PFSK-1 (cell line): ENCODE measurements at regions not wholly inside any gene's neighbourhood (a gene's known extent, or its start where the extent isn't known, plus 50 kb on each side); places are given as distances from the start of the nearest gene placed in this dataset.

Experiments
- FOXP2 ChIP-seq: optimal IDR thresholded peaks from 2 replicates; pipeline ENCODE3; 2011; ENCODE audit warnings: borderline replicate concordance, control low read depth, inconsistent platforms; ENCODE audit not compliant: insufficient read depth; ENCODE audit errors: extremely low read length, extremely low read depth
- POLR2AphosphoS5 ChIP-seq: IDR thresholded peaks from 2 replicates; pipeline ENCODE4 v1.6.1; 2012; ENCODE audit warnings: low read depth, mild to moderate bottlenecking, control low read depth, low read length, moderate library complexity
- REST ChIP-seq, 2 experiments: IDR thresholded peaks; 2 replicates each; pipeline versions ENCODE4 v1.6.1 to v1.8.0; 2011 to 2012; ENCODE audit warnings: low read depth in 2 of 2, low read length in 2 of 2, control low read depth in 1 of 2, inconsistent platforms in 1 of 2, mild to moderate bottlenecking in 1 of 2, moderate library complexity in 1 of 2; ENCODE audit not compliant: insufficient read depth in 1 of 2
- SIN3A ChIP-seq: IDR thresholded peaks from 2 replicates; pipeline ENCODE4 v1.6.1; 2012; ENCODE audit warnings: mild to moderate bottlenecking, low read length, moderate library complexity, borderline replicate concordance; ENCODE audit not compliant: insufficient read depth
- TAF1 ChIP-seq: IDR thresholded peaks from 2 replicates; pipeline ENCODE4 v1.6.1; 2012; ENCODE audit warnings: low read length, control low read depth, borderline replicate concordance; ENCODE audit not compliant: insufficient read depth

- TF ChIP-seq POLR2AphosphoS5 (no peak), REST (IDR thresholded peaks at IDR 0.05; ENCODE audit: insufficient read depth in 1 of 2, low read depth in 2 of 2, low read length in 2 of 2) (no peak), SIN3A (no peak), FOXP2 (no peak), TAF1 (no peak)
Measured at GRCh38 chr4:130511776-130512175, 1415.8 kb downstream of the C4orf33 start.

- TF ChIP-seq REST (IDR thresholded peaks at IDR 0.05; ENCODE audit: insufficient read depth in 1 of 2, low read depth in 2 of 2, low read length in 2 of 2) = no peak
- no peak for TF ChIP-seq TAF1
- TF ChIP-seq FOXP2 = no peak
- no peak for TF ChIP-seq SIN3A
- no peak for TF ChIP-seq POLR2AphosphoS5
Measured at GRCh38 chr4:130524057-130524456, 1428.1 kb downstream of the C4orf33 start.

DNA sequence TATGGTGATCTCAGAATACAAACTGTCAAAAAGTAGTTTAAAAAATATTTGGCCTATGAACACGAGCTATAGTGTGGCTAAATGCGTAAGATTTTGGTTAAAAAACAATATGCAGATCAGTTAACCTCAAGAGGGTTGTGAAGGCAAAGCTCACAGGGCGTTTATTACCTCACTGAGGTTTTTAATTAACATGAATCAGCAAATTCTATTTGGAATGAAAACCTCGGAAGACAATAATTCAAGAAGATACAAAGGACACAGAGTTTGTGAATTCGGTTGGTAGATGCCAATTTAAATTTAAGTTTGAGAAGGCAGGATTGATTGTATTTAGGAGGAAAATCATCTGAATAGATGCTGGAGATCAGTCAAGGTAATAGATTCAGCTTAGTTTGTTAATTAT lies 1434.6 kb downstream of the C4orf33 start:
- TF ChIP-seq SIN3A = no peak
- no peak for TF ChIP-seq FOXP2
- TF ChIP-seq REST (IDR thresholded peaks at IDR 0.05; ENCODE audit: insufficient read depth in 1 of 2, low read depth in 2 of 2, low read length in 2 of 2) = no peak
- no peak for TF ChIP-seq POLR2AphosphoS5
- no peak for TF ChIP-seq TAF1

GRCh38 chr4:130534651-130535050 lies 1438.7 kb downstream of the C4orf33 start:
- TF ChIP-seq FOXP2 (no peak), REST (IDR thresholded peaks at IDR 0.05; ENCODE audit: insufficient read depth in 1 of 2, low read depth in 2 of 2, low read length in 2 of 2) (no peak), POLR2AphosphoS5 (no peak), TAF1 (no peak), SIN3A (no peak)

- no peak for TF ChIP-seq REST (IDR thresholded peaks at IDR 0.05; ENCODE audit: insufficient read depth in 1 of 2, low read depth in 2 of 2, low read length in 2 of 2)
- TF ChIP-seq SIN3A = no peak
- TF ChIP-seq FOXP2 = no peak
Measured at GRCh38 chr4:130542953-130543352, 1447.0 kb downstream of the C4orf33 start.
